Fibroblast of pulmonary artery (primary cell): ENCODE measurements at regions not wholly inside any gene's neighbourhood (a gene's known extent, or its start where the extent isn't known, plus 50 kb on each side); places are given as distances from the start of the nearest gene placed in this dataset.

Experiments
- DNase-seq: peaks from one replicate; pipeline ENCODE4 v3.0.0-alpha.2; 2010; ENCODE audit warnings: low read depth
- H3K4me3 ChIP-seq: replicated peaks from 2 replicates; pipeline ENCODE4 v1.5.1; 2011; ENCODE audit warnings: low read depth, mild to moderate bottlenecking, control low read depth, low read length, moderate library complexity
- CTCF ChIP-seq: IDR thresholded peaks from 2 replicates; pipeline ENCODE4 v1.5.1; 2011; ENCODE audit warnings: mild to moderate bottlenecking, control low read depth, low read length, inconsistent platforms; ENCODE audit errors: missing control alignments

DNA sequence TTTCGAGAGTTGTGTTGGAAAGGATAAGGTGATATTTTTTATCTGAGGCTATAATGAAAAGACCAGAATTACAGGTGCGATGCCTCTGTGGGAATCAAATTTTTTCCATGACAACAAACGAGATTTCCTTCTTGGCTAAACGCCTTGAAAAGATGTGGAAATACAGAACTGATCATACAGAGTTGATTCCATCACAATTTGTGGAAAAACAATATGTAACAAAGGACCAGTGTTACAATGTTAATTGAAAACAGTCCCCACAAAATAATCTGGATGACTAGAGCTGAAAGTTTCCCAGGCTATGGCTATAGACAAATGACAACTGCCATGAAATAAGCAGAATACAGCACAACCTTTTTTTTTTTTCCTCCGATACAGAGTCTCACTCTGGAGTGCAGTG is 628.9 kb downstream of the DIAPH3 start:
- no peak for TF ChIP-seq CTCF
- H3K4me3 ChIP-seq, result no peak overlapping the region
- DNase-seq, result no peak

DNA sequence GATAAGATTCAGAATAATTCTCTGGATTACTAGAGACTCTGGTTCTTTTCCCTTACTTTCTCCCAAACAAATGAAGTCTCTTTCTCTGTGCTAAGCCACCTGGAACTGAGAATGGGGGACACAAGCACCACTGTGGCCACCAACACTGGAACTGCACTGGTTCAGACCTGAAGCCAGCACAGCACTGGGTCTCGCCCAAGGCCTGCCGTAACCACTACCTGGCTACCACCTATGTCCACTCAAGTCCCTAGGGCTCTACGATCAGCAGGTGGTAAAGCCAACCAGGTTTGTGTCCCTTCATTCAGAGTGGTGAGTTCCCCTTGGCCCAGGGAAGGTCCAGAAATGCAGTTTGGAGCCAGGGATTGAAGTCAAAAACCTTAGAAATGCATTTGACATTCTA is 626.2 kb downstream of the DIAPH3 start:
- DNase-seq, result no peak

GRCh38 chr13:59538512-59538911 is 625.2 kb downstream of the DIAPH3 start:
- DNase-seq, result no peak
- TF ChIP-seq CTCF, result no peak
- H3K4me3 ChIP-seq, result no peak overlapping the region

More for the DNA sequence above, 626.2 kb downstream of the DIAPH3 start:
- no peak overlapping the region for H3K4me3 ChIP-seq
- TF ChIP-seq CTCF, result no peak

- no peak overlapping the region for H3K4me3 ChIP-seq
- no peak for TF ChIP-seq CTCF
- DNase-seq, result no peak
These were observed 621.4 kb downstream of the DIAPH3 start for GRCh38 chr13:59542303-59542702.

- H3K4me3 ChIP-seq, result no peak overlapping the region
- no peak for TF ChIP-seq CTCF
- DNase-seq, result no peak
These were observed 620.3 kb downstream of the DIAPH3 start for GRCh38 chr13:59543418-59543817.

GRCh38 chr13:59545007-59545406 is 618.7 kb downstream of the DIAPH3 start:
- TF ChIP-seq CTCF, result no peak
- H3K4me3 ChIP-seq, result no peak overlapping the region
- DNase-seq, result no peak

GRCh38 chr13:59546178-59546577 is 617.5 kb downstream of the DIAPH3 start:
- no peak overlapping the region for H3K4me3 ChIP-seq
- no peak for DNase-seq
- no peak for TF ChIP-seq CTCF
